HG02610 (cell line): ENCODE measurements at regions not wholly inside any gene's neighbourhood (a gene's known extent, or its start where the extent isn't known, plus 50 kb on each side); places are given as distances from the start of the nearest gene placed in this dataset.

ENCODE experiments used
- ATAC-seq: cut with Tn5 transposase; IDR thresholded peaks from one replicate; pipeline ENCODE4 v1.9.1; 2021; ENCODE audit warnings: mild to moderate bottlenecking, moderate library complexity; ENCODE audit not compliant: unreplicated experiment

- ATAC-seq = no peak
These were observed 578.0 kb downstream of the EFNA5 start for GRCh38 chr5:107092695-107093094.

- ATAC-seq = no peak
These were observed 580.2 kb downstream of the EFNA5 start for GRCh38 chr5:107090506-107090905.

- ATAC-seq = no peak
These were observed 581.8 kb downstream of the EFNA5 start for GRCh38 chr5:107088907-107089306.

GRCh38 chr5:107085572-107085971 lies 585.2 kb downstream of the EFNA5 start:
- ATAC-seq = no peak

- ATAC-seq = no peak
These were observed 595.7 kb downstream of the EFNA5 start for GRCh38 chr5:107074996-107075395.

GRCh38 chr5:107072967-107073366 lies 597.8 kb downstream of the EFNA5 start:
- ATAC-seq = no peak

- ATAC-seq = no peak
These were observed 598.3 kb downstream of the EFNA5 start for GRCh38 chr5:107072440-107072839.

GRCh38 chr5:107068782-107069181 lies 602.0 kb downstream of the EFNA5 start:
- ATAC-seq = no peak

GRCh38 chr5:107067395-107067794 lies 603.3 kb downstream of the EFNA5 start:
- ATAC-seq = no peak

- no peak for ATAC-seq
These were observed 607.2 kb downstream of the EFNA5 start for GRCh38 chr5:107063511-107063910.

- no peak for ATAC-seq
These were observed 611.9 kb downstream of the EFNA5 start for GRCh38 chr5:107058803-107059202.

- ATAC-seq = no peak
These were observed 612.5 kb downstream of the EFNA5 start for GRCh38 chr5:107058235-107058634.

- ATAC-seq = no peak
These were observed 614.5 kb downstream of the EFNA5 start for GRCh38 chr5:107056278-107056677.

- ATAC-seq = no peak
These were observed 623.7 kb downstream of the EFNA5 start for GRCh38 chr5:107047048-107047447.

- no peak for ATAC-seq
These were observed 627.1 kb downstream of the EFNA5 start for GRCh38 chr5:107043665-107044064.

- no peak for ATAC-seq
These were observed 629.8 kb downstream of the EFNA5 start for GRCh38 chr5:107040907-107041306.

- no peak for ATAC-seq
These were observed 638.1 kb downstream of the EFNA5 start for GRCh38 chr5:107032629-107033028.

- peak; percentile 59 for ATAC-seq
These were observed 641.8 kb downstream of the EFNA5 start for GRCh38 chr5:107028938-107029337.

- no peak for ATAC-seq
These were observed 644.8 kb downstream of the EFNA5 start for GRCh38 chr5:107025712-107026497.

- no peak for ATAC-seq
These were observed 647.0 kb downstream of the EFNA5 start for GRCh38 chr5:107023732-107024131.

- no peak for ATAC-seq
These were observed 649.2 kb downstream of the EFNA5 start for GRCh38 chr5:107021575-107021974.

- ATAC-seq = no peak
These were observed 650.1 kb downstream of the EFNA5 start for GRCh38 chr5:107020626-107021025.

GRCh38 chr5:107017616-107018015 lies 653.1 kb downstream of the EFNA5 start:
- ATAC-seq = no peak
